Tibial nerve (tissue), 4 donors: ENCODE measurements at regions not wholly inside any gene's neighbourhood (a gene's known extent, or its start where the extent isn't known, plus 50 kb on each side); places are given as distances from the start of the nearest gene placed in this dataset.

ENCODE experiments used
- EP300 ChIP-seq, 2 donors: sonication (generic); formaldehyde crosslinking; IDR thresholded peaks; one replicate each; pipeline ENCODE4 v1.6.1; 2017; ENCODE audit warnings: antibody characterized with exemption in 2 of 2, mild to moderate bottlenecking in 1 of 2
- POLR2A ChIP-seq, 2 donors: fragments of 450-650 bp; IDR thresholded peaks; one replicate each; pipeline ENCODE4 v1.6.1; 2017; ENCODE audit warnings: antibody characterized with exemption in 2 of 2, mild to moderate bottlenecking in 2 of 2, moderate library complexity in 2 of 2
- TF ChIP-seq, protein P1 (sequence below), 5 experiments: fragments of 200-600 bp in 3 of 5; fragments of 450-650 bp in 2 of 5; sonication (generic) in 3 of 5; IDR thresholded peaks; one replicate each; pipeline ENCODE4 v1.5.1; 2016 to 2019; ENCODE audit warnings: antibody characterized with exemption in 5 of 5, mild to moderate bottlenecking in 3 of 5, moderate library complexity in 2 of 5

DNA sequence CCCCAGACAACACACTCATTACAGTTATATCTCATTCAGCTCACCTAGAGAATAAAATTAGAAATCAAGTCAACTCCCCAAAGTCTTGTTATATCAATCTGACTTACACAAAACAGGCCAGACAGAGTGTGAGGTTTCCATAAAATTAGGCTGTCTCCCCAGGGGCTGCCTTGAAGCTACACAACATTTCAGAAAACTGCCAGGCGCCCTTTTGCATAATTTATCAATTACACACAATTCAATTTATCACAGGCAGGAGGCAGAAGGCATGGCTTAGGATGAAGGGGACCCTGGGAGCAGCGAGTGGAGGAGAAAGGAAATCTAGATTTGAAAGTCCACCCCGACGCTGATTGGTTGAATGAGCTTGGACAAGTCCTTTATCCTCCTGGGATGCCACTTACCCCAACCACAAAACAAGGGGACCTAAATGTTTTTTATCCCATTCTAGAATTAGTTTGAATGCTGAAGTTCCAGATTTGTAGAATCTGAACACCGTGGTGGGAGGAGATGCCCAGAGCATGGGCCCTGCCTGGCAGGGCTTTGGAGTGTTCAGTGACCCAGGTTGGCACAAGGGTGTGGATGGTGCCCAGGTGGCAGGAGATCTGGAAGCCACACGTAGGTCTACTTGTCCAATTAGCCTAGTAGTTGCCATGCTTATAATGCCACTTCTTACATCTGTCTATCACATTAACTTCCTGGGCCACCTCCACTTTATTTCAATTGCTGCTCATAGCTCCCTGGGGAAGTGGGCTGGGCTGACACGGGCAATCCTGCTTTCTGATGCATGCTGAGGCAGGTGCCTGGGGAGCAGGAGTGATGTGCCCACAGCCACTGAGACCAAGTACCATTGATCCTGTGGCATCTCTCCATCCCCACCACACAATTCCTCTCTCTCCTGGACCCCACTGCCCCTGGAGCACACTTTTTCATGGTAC is 119.8 kb upstream of the TLE3 start:
- TF ChIP-seq, protein P1, sequence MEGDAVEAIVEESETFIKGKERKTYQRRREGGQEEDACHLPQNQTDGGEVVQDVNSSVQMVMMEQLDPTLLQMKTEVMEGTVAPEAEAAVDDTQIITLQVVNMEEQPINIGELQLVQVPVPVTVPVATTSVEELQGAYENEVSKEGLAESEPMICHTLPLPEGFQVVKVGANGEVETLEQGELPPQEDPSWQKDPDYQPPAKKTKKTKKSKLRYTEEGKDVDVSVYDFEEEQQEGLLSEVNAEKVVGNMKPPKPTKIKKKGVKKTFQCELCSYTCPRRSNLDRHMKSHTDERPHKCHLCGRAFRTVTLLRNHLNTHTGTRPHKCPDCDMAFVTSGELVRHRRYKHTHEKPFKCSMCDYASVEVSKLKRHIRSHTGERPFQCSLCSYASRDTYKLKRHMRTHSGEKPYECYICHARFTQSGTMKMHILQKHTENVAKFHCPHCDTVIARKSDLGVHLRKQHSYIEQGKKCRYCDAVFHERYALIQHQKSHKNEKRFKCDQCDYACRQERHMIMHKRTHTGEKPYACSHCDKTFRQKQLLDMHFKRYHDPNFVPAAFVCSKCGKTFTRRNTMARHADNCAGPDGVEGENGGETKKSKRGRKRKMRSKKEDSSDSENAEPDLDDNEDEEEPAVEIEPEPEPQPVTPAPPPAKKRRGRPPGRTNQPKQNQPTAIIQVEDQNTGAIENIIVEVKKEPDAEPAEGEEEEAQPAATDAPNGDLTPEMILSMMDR (IDR thresholded peaks at IDR 0.05) = no peak
- TF ChIP-seq POLR2A (IDR thresholded peaks at IDR 0.05) (no peak), EP300 (IDR thresholded peaks at IDR 0.05) (no peak)
